Naive thymus-derived CD4-positive, alpha-beta T cell (primary cell): ENCODE measurements at regions not wholly inside any gene's neighbourhood (a gene's known extent, or its start where the extent isn't known, plus 50 kb on each side); places are given as distances from the start of the nearest gene placed in this dataset.

Experiments used
- ATAC-seq: fragments of 150-1000 bp; cut with Tn5 transposase; 2 replicates; pipeline ENCODE4 v1.10.0; 2021; ENCODE audit warnings: mild to moderate bottlenecking, moderate library complexity
- CTCF ChIA-PET: fragments of 350-600 bp; sonication (Branson Sonifier 250); formaldehyde crosslinking; loops from one replicate; lab custom pipeline; 2021; ENCODE audit warnings: antibody characterized with exemption; lab: Charles Lee
- POLR2A ChIA-PET: fragments of 350-600 bp; sonication (Branson Sonifier 250); formaldehyde crosslinking; loops from one replicate; lab custom pipeline; 2021; ENCODE audit warnings: antibody characterized with exemption, inconsistent platforms; lab: Charles Lee
- DNase-seq, 9 donors: peaks; one replicate each; pipeline versions ENCODE4 v3.0.0 to v3.0.0-alpha.2; 2020 to 2022; ENCODE audit warnings: mixed read lengths in 1 of 9
- H3K27ac ChIP-seq: one replicate; pipeline ENCODE4 v1.7.0; 2013; ENCODE audit warnings: mild to moderate bottlenecking, low read depth, low read length, moderate library complexity
- H3K27me3 ChIP-seq, 2 donors: one replicate each; pipeline ENCODE4 v1.7.0; 2013; ENCODE audit warnings: low read length in 2 of 2, mild to moderate bottlenecking in 2 of 2, moderate library complexity in 2 of 2; ENCODE audit not compliant: control insufficient read depth in 2 of 2, insufficient read depth in 2 of 2
- H3K36me3 ChIP-seq, 3 experiments: 1 replicate in 2 of 3; 2 replicates in 1 of 3; pipeline ENCODE4 v1.7.0; 2013; ENCODE audit warnings: low read length in 3 of 3, mild to moderate bottlenecking in 3 of 3, moderate library complexity in 1 of 3; ENCODE audit not compliant: insufficient read depth in 3 of 3, control insufficient read depth in 2 of 3
- H3K4me1 ChIP-seq, 2 donors: one replicate each; pipeline ENCODE4 v1.7.0; 2013; ENCODE audit warnings: low read length in 2 of 2, mild to moderate bottlenecking in 2 of 2, moderate library complexity in 1 of 2; ENCODE audit not compliant: control insufficient read depth in 2 of 2, insufficient read depth in 2 of 2
- H3K4me3 ChIP-seq: 2 replicates; pipeline ENCODE4 v1.7.0; 2013; ENCODE audit warnings: mild to moderate bottlenecking, low read length
- H3K9me3 ChIP-seq, 3 experiments: 1 replicate in 2 of 3; 2 replicates in 1 of 3; pipeline ENCODE4 v1.7.0; 2013; ENCODE audit warnings: low read length in 3 of 3; ENCODE audit not compliant: control insufficient read depth in 2 of 3
- H3K27ac Mint-ChIP-seq, 9 donors: one replicate each; pipeline ENCODE4 v1.8.0; 2020 to 2022; ENCODE audit warnings: mixed read lengths in 9 of 9, mild to moderate bottlenecking in 8 of 9, moderate library complexity in 5 of 9, inconsistent platforms in 2 of 9
- H3K27me3 Mint-ChIP-seq, 5 donors: one replicate each; pipeline ENCODE4 v1.8.0; 2021 to 2022; ENCODE audit warnings: mixed read lengths in 5 of 5, mild to moderate bottlenecking in 1 of 5
- H3K36me3 Mint-ChIP-seq, 5 donors: one replicate each; pipeline ENCODE4 v1.8.0; 2020 to 2022; ENCODE audit warnings: mixed read lengths in 5 of 5, mild to moderate bottlenecking in 3 of 5, inconsistent platforms in 1 of 5
- H3K4me1 Mint-ChIP-seq, 7 donors: one replicate each; pipeline ENCODE4 v1.8.0; 2020 to 2022; ENCODE audit warnings: mixed read lengths in 7 of 7, mild to moderate bottlenecking in 3 of 7, inconsistent platforms in 1 of 7
- H3K4me3 Mint-ChIP-seq, 10 donors: one replicate each; pipeline ENCODE4 v1.8.0; 2020 to 2022; ENCODE audit warnings: mild to moderate bottlenecking in 10 of 10, mixed read lengths in 10 of 10, moderate library complexity in 6 of 10, inconsistent platforms in 2 of 10
- H3K9me3 Mint-ChIP-seq, 11 donors: one replicate each; pipeline ENCODE4 v1.8.0; 2020 to 2022; ENCODE audit warnings: mixed read lengths in 11 of 11, mild to moderate bottlenecking in 4 of 11, inconsistent platforms in 1 of 11, moderate library complexity in 1 of 11
- intact Hi-C, 2 donors: fragments of 100-400 bp; cut with micrococcal nuclease; formaldehyde crosslinking; loops; one replicate each; pipeline ENCODE4 v1.15.1; 2023

DNA sequence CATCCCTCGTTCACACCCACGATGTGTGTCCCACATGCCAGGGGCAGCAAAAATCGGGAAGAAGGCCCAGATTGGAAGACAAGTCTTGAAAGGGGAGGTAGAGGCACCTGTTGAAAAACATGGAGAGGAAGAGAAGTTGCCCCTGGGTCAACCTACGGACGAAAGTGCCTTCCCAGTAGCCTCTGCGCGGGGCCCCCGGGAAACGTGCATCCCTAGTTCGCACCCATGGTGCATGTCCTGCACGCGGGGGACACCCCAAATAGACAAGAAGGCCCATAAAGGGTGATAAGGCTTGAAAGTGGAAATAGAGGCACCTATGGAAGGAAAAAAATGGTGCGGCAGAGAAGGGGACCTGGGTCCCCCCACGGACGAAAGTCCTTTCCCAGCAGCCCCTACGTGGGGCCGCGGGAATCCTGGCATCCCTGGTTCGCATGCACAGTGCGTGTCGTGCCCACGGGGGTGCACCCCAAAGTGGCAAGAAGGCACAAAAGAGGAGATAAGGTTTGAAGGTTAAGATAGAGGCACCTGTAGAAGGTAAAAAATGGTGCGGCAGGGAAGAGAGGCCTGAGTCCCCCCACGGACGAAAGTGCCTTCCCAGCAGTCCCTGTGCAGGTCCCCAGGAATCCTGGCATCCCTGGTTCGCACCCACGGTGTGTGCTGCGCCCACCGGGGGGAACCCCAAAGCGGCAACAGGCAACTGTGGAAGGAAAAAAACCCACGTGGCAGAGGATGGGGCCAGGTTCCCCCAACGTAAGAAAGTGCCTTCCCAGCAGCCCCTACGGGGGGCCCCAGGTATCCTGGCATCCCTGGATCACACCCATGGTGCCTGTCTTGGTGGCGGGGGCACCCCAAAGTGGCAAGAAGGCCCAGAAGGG lies 278.3 kb downstream of the ALG10 start:
- Histone ChIP-seq H3K36me3 (no peaks in the 10 kb centered on the region), H3K4me1 (no peaks in the 10 kb centered on the region), H3K4me3 (no peak overlapping the region), H3K9me3 (peaks cover 0 to 68% (median 0%) of the 10 kb centered on the region in 3 experiments), H3K27ac (no peak overlapping the region), H3K27me3 (no peaks in the 10 kb centered on the region)
- ChIA-PET POLR2A (no interaction called here), CTCF (no interaction called here)
- no peak for DNase-seq
- intact Hi-C loops = no loop called here
- Mint-ChIP-seq H3K36me3 (peaks cover 0 to 44% (median 3%) of the 10 kb centered on the region in 5 donors), H3K4me3 (no peak overlapping the region), H3K4me1 (no peaks in the 10 kb centered on the region), H3K9me3 (peaks cover 18 to 85% (median 58%) of the 10 kb centered on the region in 11 donors), H3K27ac (no peak overlapping the region), H3K27me3 (peaks cover 0 to 11% (median 0%) of the 10 kb centered on the region in 5 donors)
- no peak for ATAC-seq

DNA sequence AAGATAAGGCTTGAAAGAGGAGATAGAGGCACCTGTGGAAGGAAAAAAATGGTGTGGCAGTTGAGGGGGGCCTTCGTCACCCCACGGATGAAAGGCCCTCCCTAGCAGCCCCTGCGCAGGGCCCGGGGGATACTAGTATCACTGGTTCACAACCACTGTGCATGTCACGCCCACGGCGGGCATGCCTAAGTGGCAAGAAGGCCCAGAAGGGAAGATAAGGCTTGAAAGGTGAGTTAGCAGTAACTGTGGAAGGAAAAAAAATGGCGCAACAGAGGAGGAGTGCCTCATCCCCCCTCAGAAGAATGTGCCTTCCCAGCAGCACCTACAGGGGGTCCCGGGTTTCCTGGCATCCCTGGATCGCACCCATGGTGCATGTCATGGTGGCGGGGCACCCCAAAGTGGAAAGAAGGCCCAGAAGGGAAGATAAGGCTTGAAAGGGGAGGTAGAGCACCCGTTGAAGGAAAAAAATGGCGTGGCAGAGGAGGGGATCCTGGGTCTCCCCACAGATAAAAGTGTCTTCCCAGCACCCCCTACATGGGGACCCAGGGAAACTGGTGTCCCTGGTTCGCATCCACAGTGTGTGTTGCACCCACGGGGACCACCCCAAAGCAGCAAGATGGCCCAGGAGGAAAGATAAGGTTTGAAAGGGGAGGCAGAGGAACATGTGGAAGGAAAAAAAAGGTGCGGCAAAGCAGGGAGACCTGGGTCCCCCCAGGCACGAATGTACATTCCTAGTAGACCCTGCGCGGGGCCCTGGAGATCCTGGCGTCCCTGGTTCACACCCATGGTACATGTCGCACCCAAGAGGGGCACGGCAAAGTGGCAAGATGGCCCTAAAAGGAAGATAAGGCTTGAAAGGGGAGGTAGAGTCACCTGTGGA lies 279.2 kb downstream of the ALG10 start:
- Mint-ChIP-seq H3K36me3 (peaks cover 0 to 48% (median 3%) of the 10 kb centered on the region in 5 donors), H3K4me3 (no peak overlapping the region), H3K27me3 (peaks cover 0 to 2% (median 0%) of the 10 kb centered on the region in 5 donors), H3K27ac (no peak overlapping the region), H3K4me1 (no peaks in the 10 kb centered on the region), H3K9me3 (peaks cover 18 to 88% (median 64%) of the 10 kb centered on the region in 11 donors)
- H3K27ac ChIP-seq = no peak overlapping the region
- H3K27me3 ChIP-seq = no peaks in the 10 kb centered on the region
- intact Hi-C loops = no loop called here
- peaks cover 0 to 69% (median 0%) of the 10 kb centered on the region in 3 experiments for H3K9me3 ChIP-seq
- no peak overlapping the region for H3K4me3 ChIP-seq
- ChIA-PET POLR2A (no interaction called here), CTCF (no interaction called here)
- no peaks in the 10 kb centered on the region for H3K4me1 ChIP-seq
- DNase-seq (no peak), ATAC-seq (no peak)
- no peaks in the 10 kb centered on the region for H3K36me3 ChIP-seq

DNA sequence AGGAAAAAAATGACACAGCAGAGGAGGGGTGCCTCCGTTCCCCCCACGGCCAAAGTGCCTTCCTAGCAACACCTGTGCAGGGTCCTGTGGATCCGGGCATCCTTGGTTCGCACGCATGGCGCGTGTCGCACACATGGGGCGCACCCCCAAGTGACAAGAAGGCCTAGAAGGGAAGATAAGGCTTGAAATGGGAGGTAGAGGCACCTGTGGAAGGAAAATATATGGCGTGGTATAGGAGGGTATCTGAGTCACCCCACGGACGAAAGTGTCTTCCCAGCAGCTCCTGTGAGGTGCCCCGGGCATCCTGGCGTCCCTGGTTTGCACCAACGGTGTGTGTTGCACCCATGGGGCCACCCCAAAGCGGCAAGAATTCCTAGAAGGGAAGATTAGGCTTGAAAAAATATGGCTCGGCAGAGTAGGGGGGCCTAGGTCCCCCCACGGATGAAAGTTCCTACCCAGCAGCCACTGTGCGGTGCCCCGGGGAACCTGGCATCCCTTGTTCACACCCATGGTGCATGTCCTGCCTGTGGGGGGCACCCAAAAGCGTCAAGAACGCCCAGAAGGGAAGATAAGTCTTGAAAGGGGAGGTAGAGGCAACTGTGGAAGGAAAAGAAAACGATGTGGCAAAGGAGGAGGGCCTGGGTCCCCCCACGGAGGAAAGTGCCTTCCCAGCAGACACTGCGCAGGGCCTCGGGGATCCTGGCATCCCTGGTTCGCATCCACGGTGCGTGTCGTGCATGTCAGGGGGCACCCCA lies 280.0 kb downstream of the ALG10 start:
- ChIA-PET CTCF (no interaction called here), POLR2A (no interaction called here)
- peaks cover 0 to 76% (median 0%) of the 10 kb centered on the region in 3 experiments for H3K9me3 ChIP-seq
- no peak for DNase-seq
- Mint-ChIP-seq H3K9me3 (peaks cover 18 to 95% (median 69%) of the 10 kb centered on the region in 11 donors), H3K27ac (peak overlapping the region in 1 of 9 donors; percentile 63), H3K27me3 (no peaks in the 10 kb centered on the region), H3K4me1 (no peaks in the 10 kb centered on the region), H3K36me3 (peaks cover 0 to 45% (median 3%) of the 10 kb centered on the region in 5 donors), H3K4me3 (no peak overlapping the region)
- ATAC-seq = no peak
- H3K27ac ChIP-seq = no peak overlapping the region
- no peaks in the 10 kb centered on the region for H3K36me3 ChIP-seq
- H3K4me3 ChIP-seq = no peak overlapping the region
- intact Hi-C loops = no loop called here
- H3K4me1 ChIP-seq = no peaks in the 10 kb centered on the region
- no peaks in the 10 kb centered on the region for H3K27me3 ChIP-seq

DNA sequence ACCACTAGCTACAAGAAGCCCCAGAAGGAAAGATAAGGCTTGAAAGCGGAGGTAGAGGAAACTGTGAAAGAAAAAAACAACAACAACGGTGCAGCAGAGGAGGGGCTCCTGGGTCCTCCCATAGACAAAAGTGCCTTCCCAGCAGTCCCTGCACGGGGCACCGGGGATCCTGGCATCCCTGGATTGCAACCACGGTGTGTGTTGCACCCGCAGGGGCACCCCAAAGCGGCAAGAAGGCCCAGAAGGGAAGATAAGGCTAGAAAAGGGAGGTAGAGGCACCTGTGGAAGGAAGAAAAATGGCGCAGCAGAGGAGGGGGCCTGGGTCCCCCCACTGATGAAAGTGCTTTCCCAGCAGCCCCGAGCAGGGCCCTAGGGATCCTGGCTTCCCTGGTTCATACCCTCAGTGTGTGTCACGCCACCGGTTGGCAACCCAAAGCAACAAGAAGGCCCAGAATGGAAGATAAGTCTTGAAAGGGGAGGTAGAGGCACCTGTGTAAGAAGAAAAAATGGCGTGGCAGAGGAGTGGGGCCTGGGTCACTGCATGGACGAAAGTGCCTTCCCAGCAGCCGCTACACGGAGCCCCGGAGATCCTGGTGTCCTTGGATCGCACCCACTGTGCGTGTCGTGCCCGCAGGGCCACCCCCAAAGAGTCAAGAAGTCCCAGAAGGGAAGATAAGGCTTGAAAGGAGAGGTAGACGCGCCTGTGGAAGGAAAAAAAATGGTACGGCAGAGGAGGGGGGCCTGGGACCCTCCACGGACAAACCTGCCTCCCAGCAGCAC lies 281.0 kb downstream of the ALG10 start:
- no peaks in the 10 kb centered on the region for H3K27me3 ChIP-seq
- H3K4me3 Mint-ChIP-seq = no peak overlapping the region
- intact Hi-C loops = no loop called here
- no peak for DNase-seq
- H3K27ac ChIP-seq = no peak overlapping the region
- H3K36me3 Mint-ChIP-seq = peaks cover 0 to 40% (median 3%) of the 10 kb centered on the region in 5 donors
- H3K27ac Mint-ChIP-seq = no peak overlapping the region
- H3K36me3 ChIP-seq = no peaks in the 10 kb centered on the region
- H3K9me3 Mint-ChIP-seq = peaks cover 18 to 96% (median 72%) of the 10 kb centered on the region in 11 donors
- H3K4me3 ChIP-seq = no peak overlapping the region
- H3K4me1 ChIP-seq = no peaks in the 10 kb centered on the region
- peaks cover 0 to 85% (median 0%) of the 10 kb centered on the region in 3 experiments for H3K9me3 ChIP-seq
- H3K27me3 Mint-ChIP-seq = no peaks in the 10 kb centered on the region
- no peaks in the 10 kb centered on the region for H3K4me1 Mint-ChIP-seq
- no peak for ATAC-seq
- ChIA-PET POLR2A (no interaction called here), CTCF (no interaction called here)

DNA sequence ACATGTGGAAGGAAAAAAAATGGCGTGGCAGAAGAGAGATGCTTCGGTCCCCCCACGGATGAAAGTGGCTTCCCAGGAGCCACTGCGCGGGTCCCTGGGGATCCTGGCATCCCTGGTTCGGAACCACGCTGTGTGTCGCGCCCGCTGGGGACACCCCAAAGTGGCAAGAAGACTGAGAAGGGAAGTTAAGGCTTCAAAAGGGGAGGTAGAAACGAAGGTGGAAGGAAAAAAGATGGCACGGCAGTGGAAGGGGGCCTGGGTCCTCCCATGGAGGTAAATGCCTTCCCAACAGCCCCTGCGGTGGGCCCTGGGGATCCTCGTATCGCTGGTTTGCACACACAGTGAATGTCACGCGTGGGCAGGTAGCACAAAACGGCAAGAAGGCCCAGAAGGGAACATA lies 281.7 kb downstream of the ALG10 start:
- H3K4me1 ChIP-seq = no peaks in the 10 kb centered on the region
- ATAC-seq = no peak
- Mint-ChIP-seq H3K4me3 (no peak overlapping the region), H3K9me3 (peaks cover 18 to 96% (median 72%) of the 10 kb centered on the region in 11 donors), H3K4me1 (no peaks in the 10 kb centered on the region), H3K27ac (no peak overlapping the region), H3K36me3 (peaks cover 0 to 40% (median 3%) of the 10 kb centered on the region in 5 donors), H3K27me3 (no peaks in the 10 kb centered on the region)
- DNase-seq = no peak
- H3K36me3 ChIP-seq = no peaks in the 10 kb centered on the region
- POLR2A ChIA-PET = no interaction called here
- H3K4me3 ChIP-seq = no peak overlapping the region
- no peaks in the 10 kb centered on the region for H3K27me3 ChIP-seq
- H3K9me3 ChIP-seq = peaks cover 0 to 85% (median 0%) of the 10 kb centered on the region in 3 experiments
- no peak overlapping the region for H3K27ac ChIP-seq
- intact Hi-C loops = no loop called here
- CTCF ChIA-PET = no interaction called here

DNA sequence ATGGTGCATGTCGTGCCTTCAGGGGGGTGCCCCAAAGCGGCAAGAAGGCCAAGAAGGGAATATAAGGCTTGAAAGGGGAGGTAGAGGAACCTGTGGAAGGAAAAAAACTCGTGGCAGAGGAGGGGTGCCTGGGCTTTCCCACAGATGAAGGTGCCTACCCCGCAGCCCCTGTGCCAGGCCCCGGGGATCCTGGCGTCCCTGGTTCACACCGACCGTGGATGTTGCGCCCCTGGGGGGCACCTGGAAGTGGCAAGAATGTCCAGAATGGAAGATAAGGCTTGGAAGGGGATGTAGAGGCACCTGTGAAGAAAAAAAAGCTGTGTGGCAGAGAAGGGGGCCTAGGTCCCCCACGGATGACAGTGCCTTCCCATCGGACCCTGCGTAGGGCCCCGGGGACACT lies 282.2 kb downstream of the ALG10 start:
- POLR2A ChIA-PET = no interaction called here
- no peaks in the 10 kb centered on the region for H3K4me1 ChIP-seq

More for the DNA sequence above, 282.2 kb downstream of the ALG10 start:
- Mint-ChIP-seq H3K9me3 (peaks cover 18 to 94% (median 71%) of the 10 kb centered on the region in 11 donors), H3K27ac (no peak overlapping the region), H3K36me3 (peaks cover 0 to 39% (median 3%) of the 10 kb centered on the region in 5 donors), H3K4me1 (no peaks in the 10 kb centered on the region), H3K4me3 (no peak overlapping the region), H3K27me3 (no peaks in the 10 kb centered on the region)
- intact Hi-C loops = no loop called here
- DNase-seq (no peak), ATAC-seq (no peak)
- Histone ChIP-seq H3K36me3 (no peaks in the 10 kb centered on the region), H3K27ac (no peak overlapping the region), H3K9me3 (peaks cover 0 to 85% (median 0%) of the 10 kb centered on the region in 3 experiments), H3K4me3 (no peak overlapping the region), H3K27me3 (no peaks in the 10 kb centered on the region)
- CTCF ChIA-PET = no interaction called here
